HEK293 (cell line): ENCODE measurements at regions not wholly inside any gene's neighbourhood (a gene's known extent, or its start where the extent isn't known, plus 50 kb on each side); places are given as distances from the start of the nearest gene placed in this dataset.

Experiments
- CTCF ChIA-PET: fragments of 350-600 bp; formaldehyde crosslinking; extraction: SDS; loops from one replicate; lab custom pipeline; 2021; ENCODE audit warnings: antibody characterized with exemption; lab: Yijun Ruan, JAX
- POLR2A ChIA-PET: fragments of 300-600 bp; formaldehyde crosslinking; extraction: SDS; loops from one replicate; lab custom pipeline; 2020; ENCODE audit warnings: antibody characterized with exemption, inconsistent platforms; lab: Yijun Ruan, JAX
- H3K27ac ChIP-seq: fragments of 200-500 bp; sonication (Bioruptor generic); 2 replicates; pipeline ENCODE4 v1.5.1; 2014; ENCODE audit warnings: low read depth, low read length, control low read depth, inconsistent platforms; ENCODE audit errors: extremely low read depth
- H3K36me3 ChIP-seq, 2 experiments: fragments of 200-500 bp in 1 of 2; sonication (Bioruptor generic) in 1 of 2; 1 replicate in 1 of 2; 2 replicates in 1 of 2; pipeline ENCODE4 v1.5.1; 2014 to 2017; ENCODE audit warnings: inconsistent platforms in 2 of 2, low read length in 2 of 2; ENCODE audit not compliant: control insufficient read depth in 2 of 2, insufficient read depth in 1 of 2
- H3K4me1 ChIP-seq: fragments of 200-500 bp; sonication (Bioruptor generic); 2 replicates; pipeline ENCODE4 v1.5.1; 2014; ENCODE audit warnings: mild to moderate bottlenecking, low read length, inconsistent platforms; ENCODE audit not compliant: control insufficient read depth, insufficient read depth
- H3K4me3 ChIP-seq: 2 replicates; pipeline ENCODE4 v1.5.1; 2011; ENCODE audit warnings: low read depth, mild to moderate bottlenecking, control low read depth, low read length, moderate library complexity
- H3K9me3 ChIP-seq: fragments of 200-500 bp; sonication (Bioruptor generic); 2 replicates; pipeline ENCODE4 v1.5.1; 2014; ENCODE audit warnings: low read depth, low read length, inconsistent platforms; ENCODE audit not compliant: control insufficient read depth, insufficient read depth
- BCL11B ChIP-seq: fragments of 450-650 bp; formaldehyde crosslinking; IDR thresholded peaks from 2 replicates; pipeline ENCODE4 v1.5.1; 2016; ENCODE audit warnings: low read depth, missing biosample characterization, missing genetic modification characterization
- GLIS2 ChIP-seq: fragments of 450-650 bp; formaldehyde crosslinking; IDR thresholded peaks from 2 replicates; pipeline ENCODE4 v1.5.1; 2016; ENCODE audit warnings: missing biosample characterization, missing genetic modification characterization
- KLF1 ChIP-seq: fragments of 450-650 bp; formaldehyde crosslinking; IDR thresholded peaks from 2 replicates; pipeline ENCODE4 v1.5.1; 2016; ENCODE audit warnings: missing biosample characterization, missing genetic modification characterization
- MYNN ChIP-seq: fragments of 450-650 bp; formaldehyde crosslinking; IDR thresholded peaks from 2 replicates; pipeline ENCODE4 v1.5.1; 2016; ENCODE audit warnings: missing biosample characterization, missing genetic modification characterization, borderline replicate concordance
- OSR2 ChIP-seq: fragments of 450-650 bp; formaldehyde crosslinking; IDR thresholded peaks from 2 replicates; pipeline ENCODE4 v1.5.1; 2016; ENCODE audit warnings: missing biosample characterization, missing genetic modification characterization
- OVOL3 ChIP-seq: fragments of 450-650 bp; formaldehyde crosslinking; IDR thresholded peaks from 2 replicates; pipeline ENCODE4 v1.5.1; 2016; ENCODE audit warnings: missing biosample characterization, missing genetic modification characterization
- SP7 ChIP-seq: fragments of 450-650 bp; formaldehyde crosslinking; IDR thresholded peaks from 2 replicates; pipeline ENCODE4 v1.5.1; 2016; ENCODE audit warnings: missing biosample characterization, missing genetic modification characterization
- TCF7L2 ChIP-seq: IDR thresholded peaks from 2 replicates; pipeline ENCODE4 v1.6.1; 2011; ENCODE audit warnings: low read depth, mild to moderate bottlenecking, inconsistent platforms, low read length, moderate library complexity, borderline replicate concordance
- ZBTB1 ChIP-seq: fragments of 450-650 bp; formaldehyde crosslinking; IDR thresholded peaks from 2 replicates; pipeline ENCODE4 v1.5.1; 2016; ENCODE audit warnings: missing biosample characterization, missing genetic modification characterization
- ZBTB17 ChIP-seq: fragments of 450-650 bp; formaldehyde crosslinking; IDR thresholded peaks from 2 replicates; pipeline ENCODE4 v1.5.1; 2016; ENCODE audit warnings: missing biosample characterization, missing genetic modification characterization
- ZBTB20 ChIP-seq: fragments of 450-650 bp; formaldehyde crosslinking; IDR thresholded peaks from 2 replicates; pipeline ENCODE4 v1.5.1; 2016; ENCODE audit warnings: missing biosample characterization, missing genetic modification characterization
- ZBTB49 ChIP-seq: fragments of 450-650 bp; formaldehyde crosslinking; IDR thresholded peaks from 2 replicates; pipeline ENCODE4 v1.5.1; 2016; ENCODE audit warnings: missing biosample characterization, missing genetic modification characterization, low read depth
- ZEB2 ChIP-seq: fragments of 450-650 bp; formaldehyde crosslinking; IDR thresholded peaks from 2 replicates; pipeline ENCODE4 v1.5.1; 2016; ENCODE audit warnings: missing biosample characterization, missing genetic modification characterization
- ZFP69B ChIP-seq: fragments of 450-650 bp; formaldehyde crosslinking; IDR thresholded peaks from 2 replicates; pipeline ENCODE4 v1.5.1; 2016; ENCODE audit warnings: missing biosample characterization, missing genetic modification characterization
- ZNF114 ChIP-seq: fragments of 450-650 bp; formaldehyde crosslinking; IDR thresholded peaks from 2 replicates; pipeline ENCODE4 v1.5.0; 2017; ENCODE audit warnings: missing biosample characterization, missing genetic modification characterization
- ZNF121 ChIP-seq: fragments of 450-650 bp; formaldehyde crosslinking; IDR thresholded peaks from 2 replicates; pipeline ENCODE4 v1.5.1; 2016; ENCODE audit warnings: missing biosample characterization, missing genetic modification characterization
- ZNF157 ChIP-seq: fragments of 450-650 bp; formaldehyde crosslinking; IDR thresholded peaks from 2 replicates; pipeline ENCODE4 v1.5.1; 2016; ENCODE audit warnings: missing biosample characterization, missing genetic modification characterization
- ZNF184 ChIP-seq: fragments of 450-650 bp; IDR thresholded peaks from 2 replicates; pipeline ENCODE4 v1.5.1; 2018; ENCODE audit warnings: missing biosample characterization, mild to moderate bottlenecking, missing genetic modification characterization
- ZNF202 ChIP-seq: fragments of 450-650 bp; formaldehyde crosslinking; IDR thresholded peaks from 2 replicates; pipeline ENCODE4 v1.5.1; 2016; ENCODE audit warnings: missing biosample characterization, missing genetic modification characterization, borderline replicate concordance
- ZNF266 ChIP-seq: fragments of 450-650 bp; formaldehyde crosslinking; IDR thresholded peaks from 2 replicates; pipeline ENCODE4 v1.5.1; 2016; ENCODE audit warnings: missing biosample characterization, missing genetic modification characterization, low read depth
- ZNF280D ChIP-seq: fragments of 450-650 bp; formaldehyde crosslinking; IDR thresholded peaks from 2 replicates; pipeline ENCODE4 v1.5.1; 2016; ENCODE audit warnings: missing biosample characterization, missing genetic modification characterization
- ZNF37A ChIP-seq: fragments of 450-650 bp; IDR thresholded peaks from 2 replicates; pipeline ENCODE4 v1.5.1; 2018; ENCODE audit warnings: missing biosample characterization, missing genetic modification characterization
- ZNF394 ChIP-seq: fragments of 450-650 bp; formaldehyde crosslinking; IDR thresholded peaks from 2 replicates; pipeline ENCODE4 v1.5.1; 2016; ENCODE audit warnings: missing biosample characterization, missing genetic modification characterization, mild to moderate bottlenecking, moderate library complexity, borderline replicate concordance
- ZNF501 ChIP-seq: fragments of 450-650 bp; formaldehyde crosslinking; IDR thresholded peaks from 2 replicates; pipeline ENCODE4 v1.5.1; 2016; ENCODE audit warnings: missing biosample characterization, missing genetic modification characterization
- ZNF530 ChIP-seq: fragments of 450-650 bp; formaldehyde crosslinking; IDR thresholded peaks from 2 replicates; pipeline ENCODE4 v1.5.1; 2016; ENCODE audit warnings: low read depth, missing biosample characterization, missing genetic modification characterization
- ZNF555 ChIP-seq: fragments of 450-650 bp; formaldehyde crosslinking; conservative IDR thresholded peaks from 2 replicates; pipeline ENCODE4 v1.5.1; 2017; ENCODE audit warnings: missing biosample characterization, mild to moderate bottlenecking, missing genetic modification characterization, inconsistent platforms
- ZNF560 ChIP-seq: fragments of 450-650 bp; formaldehyde crosslinking; IDR thresholded peaks from 2 replicates; pipeline ENCODE4 v1.5.1; 2017; ENCODE audit warnings: missing biosample characterization, missing genetic modification characterization, borderline replicate concordance
- ZNF596 ChIP-seq: fragments of 450-650 bp; IDR thresholded peaks from 2 replicates; pipeline ENCODE4 v1.5.0; 2018; ENCODE audit warnings: missing biosample characterization, mild to moderate bottlenecking, missing genetic modification characterization, moderate library complexity
- ZNF621 ChIP-seq: fragments of 450-650 bp; formaldehyde crosslinking; IDR thresholded peaks from 2 replicates; pipeline ENCODE4 v1.5.1; 2017; ENCODE audit warnings: missing biosample characterization, missing genetic modification characterization
- ZNF658 ChIP-seq: fragments of 450-650 bp; formaldehyde crosslinking; IDR thresholded peaks from 2 replicates; pipeline ENCODE4; 2016; ENCODE audit warnings: missing biosample characterization, missing genetic modification characterization
- ZNF664 ChIP-seq: fragments of 450-650 bp; formaldehyde crosslinking; IDR thresholded peaks from 2 replicates; pipeline ENCODE4 v1.5.1; 2016; ENCODE audit warnings: missing biosample characterization, missing genetic modification characterization
- ZNF76 ChIP-seq: fragments of 450-650 bp; formaldehyde crosslinking; IDR thresholded peaks from 2 replicates; pipeline ENCODE4; 2016; ENCODE audit warnings: low read depth, missing biosample characterization, missing genetic modification characterization, borderline replicate concordance

- ChIA-PET CTCF (no interaction called here), POLR2A (no interaction called here)
- H3K9me3 ChIP-seq: no peaks in the 10 kb centered on the region
- H3K36me3 ChIP-seq: no peaks in the 10 kb centered on the region
- H3K27ac ChIP-seq: no peak overlapping the region
- H3K4me3 ChIP-seq: no peak overlapping the region
- no peaks in the 10 kb centered on the region for H3K4me1 ChIP-seq
- TF ChIP-seq ZNF664 (tag by site-specific recombination) (peak; percentile 37; the same call in 1 of the 2 replicates), ZNF184 (tag by site-specific recombination) (no peak), ZNF121 (tag by site-specific recombination) (no peak)
Observed at GRCh38 chr3:73705792-73706191, 81.1 kb upstream of the PDZRN3 start.

- ChIA-PET CTCF (interaction anchor here (0.9 to 1.0 kb wide), 2 partner anchors 15 to 127 kb away, joined by 3 to 5 read pairs; no protein-coding TSS in a partner anchor), POLR2A (no interaction called here)
- no peak overlapping the region for H3K27ac ChIP-seq
- H3K9me3 ChIP-seq: no peaks in the 10 kb centered on the region; the same call in 1 of the 2 replicates
- H3K36me3 ChIP-seq: no peaks in the 10 kb centered on the region
- TF ChIP-seq ZBTB17 (tag by site-specific recombination): no peak
- no peak for TF ChIP-seq ZNF560 (tag by site-specific recombination)
- TF ChIP-seq OSR2 (tag by site-specific recombination): no peak
- no peak for TF ChIP-seq ZNF621 (tag by site-specific recombination)
- no peak for TF ChIP-seq ZNF280D (tag by site-specific recombination)
- TF ChIP-seq BCL11B (tag by site-specific recombination): no peak
- no peak for TF ChIP-seq ZBTB20
- no peak for TF ChIP-seq ZEB2
- no peak for TF ChIP-seq ZNF394 (tag by site-specific recombination)
- no peak for TF ChIP-seq ZNF202
- no peak for TF ChIP-seq ZBTB1
- no peak for TF ChIP-seq TCF7L2
- no peak for TF ChIP-seq GLIS2 (tag by site-specific recombination)
- TF ChIP-seq ZFP69B (tag by site-specific recombination): no peak
- TF ChIP-seq ZNF530 (tag by site-specific recombination): no peak
- no peak for TF ChIP-seq MYNN (tag by site-specific recombination)
- no peak for TF ChIP-seq ZNF596 (tag by site-specific recombination)
- no peak overlapping the region for H3K4me3 ChIP-seq
- no peaks in the 10 kb centered on the region for H3K4me1 ChIP-seq
Observed at GRCh38 chr3:73699327-73699726, 74.6 kb upstream of the PDZRN3 start.

- CTCF ChIA-PET: no interaction called here
- POLR2A ChIA-PET: no interaction called here
- Histone ChIP-seq H3K4me1 (no peaks in the 10 kb centered on the region), H3K4me3 (no peak overlapping the region), H3K27ac (no peak overlapping the region), H3K36me3 (no peaks in the 10 kb centered on the region), H3K9me3 (no peaks in the 10 kb centered on the region; the same call in 1 of the 2 replicates)
- TF ChIP-seq ZNF555: no peak
- no peak for TF ChIP-seq ZNF560 (tag by site-specific recombination)
- TF ChIP-seq KLF1 (tag by site-specific recombination): no peak
- no peak for TF ChIP-seq ZBTB49
- TF ChIP-seq ZNF266 (tag by site-specific recombination): no peak
- no peak for TF ChIP-seq OVOL3
- no peak for TF ChIP-seq ZNF76 (tag by site-specific recombination)
- TF ChIP-seq ZNF37A (tag by site-specific recombination): no peak
- no peak for TF ChIP-seq SP7
- TF ChIP-seq ZNF114 (tag by site-specific recombination): no peak
- TF ChIP-seq ZNF501 (tag by site-specific recombination): no peak
- TF ChIP-seq ZNF658 (tag by site-specific recombination): no peak
- no peak for TF ChIP-seq ZNF157 (tag by site-specific recombination)
Observed at GRCh38 chr3:73697020-73697419, 72.3 kb upstream of the PDZRN3 start.
